ENCODE measurements at regions not wholly inside any gene's neighbourhood (a gene's known extent, or its start where the extent isn't known, plus 50 kb on each side); places are given as distances from the start of the nearest gene placed in this dataset.

DNA sequence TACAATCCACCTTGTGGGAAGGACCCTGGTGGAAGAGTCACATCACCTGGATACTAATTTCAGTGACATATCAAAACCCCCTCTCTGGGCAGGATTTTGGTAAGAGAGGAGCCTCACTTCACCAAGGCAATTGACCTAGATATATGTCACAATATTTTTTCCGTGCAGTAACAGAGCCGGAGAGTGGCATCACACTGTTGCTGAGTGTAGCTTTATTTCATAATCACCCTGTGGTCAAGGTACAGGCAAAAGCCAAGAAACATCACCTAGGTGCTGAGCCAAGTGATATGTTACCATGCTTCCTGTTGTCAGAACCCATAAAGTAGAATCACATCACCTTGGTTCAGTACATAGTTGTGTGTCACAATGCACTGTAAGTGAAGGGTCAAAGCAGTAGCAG is 895.2 kb upstream of the TSPY4 start:
- H3K4me3 ChIP-seq, result no peak overlapping the region
- TF ChIP-seq, protein P1, sequence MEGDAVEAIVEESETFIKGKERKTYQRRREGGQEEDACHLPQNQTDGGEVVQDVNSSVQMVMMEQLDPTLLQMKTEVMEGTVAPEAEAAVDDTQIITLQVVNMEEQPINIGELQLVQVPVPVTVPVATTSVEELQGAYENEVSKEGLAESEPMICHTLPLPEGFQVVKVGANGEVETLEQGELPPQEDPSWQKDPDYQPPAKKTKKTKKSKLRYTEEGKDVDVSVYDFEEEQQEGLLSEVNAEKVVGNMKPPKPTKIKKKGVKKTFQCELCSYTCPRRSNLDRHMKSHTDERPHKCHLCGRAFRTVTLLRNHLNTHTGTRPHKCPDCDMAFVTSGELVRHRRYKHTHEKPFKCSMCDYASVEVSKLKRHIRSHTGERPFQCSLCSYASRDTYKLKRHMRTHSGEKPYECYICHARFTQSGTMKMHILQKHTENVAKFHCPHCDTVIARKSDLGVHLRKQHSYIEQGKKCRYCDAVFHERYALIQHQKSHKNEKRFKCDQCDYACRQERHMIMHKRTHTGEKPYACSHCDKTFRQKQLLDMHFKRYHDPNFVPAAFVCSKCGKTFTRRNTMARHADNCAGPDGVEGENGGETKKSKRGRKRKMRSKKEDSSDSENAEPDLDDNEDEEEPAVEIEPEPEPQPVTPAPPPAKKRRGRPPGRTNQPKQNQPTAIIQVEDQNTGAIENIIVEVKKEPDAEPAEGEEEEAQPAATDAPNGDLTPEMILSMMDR (IDR thresholded peaks at IDR 0.05), result no peak
- intact Hi-C loops (cut with DNase I; ENCODE audit: low total_unique reads), result no loop called here

DNA sequence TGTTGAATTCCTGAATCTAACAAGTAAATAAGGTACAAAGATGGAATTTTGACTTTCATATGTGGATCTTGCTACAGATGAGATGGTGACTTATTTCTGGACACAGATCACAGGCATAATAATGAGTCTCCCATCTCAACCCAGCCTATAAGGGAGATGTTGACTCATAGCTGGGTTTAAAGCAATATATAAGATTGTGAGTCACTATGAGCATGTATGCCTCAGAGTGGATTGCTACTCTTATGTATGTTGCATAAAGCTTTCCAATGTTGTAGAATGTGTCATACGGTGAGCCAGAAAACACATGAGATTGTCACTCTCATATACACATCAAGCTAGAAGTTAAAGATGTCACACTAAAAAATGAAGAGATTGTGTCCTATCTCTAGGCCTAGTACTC is 884.3 kb upstream of the TSPY4 start:
- H3K27ac ChIP-seq, result no peak overlapping the region
- no peaks in the 10 kb centered on the region for H3K4me1 ChIP-seq
- TF ChIP-seq, protein P1 (IDR thresholded peaks at IDR 0.05), result no peak
- no peak overlapping the region for H3K4me3 ChIP-seq
- no peak for DNase-seq
- H3K36me3 ChIP-seq, result no peaks in the 10 kb centered on the region
- intact Hi-C loops (cut with DNase I; ENCODE audit: low total_unique reads), result no loop called here
- H3K9me3 ChIP-seq, result no peaks in the 10 kb centered on the region
- H3K27me3 ChIP-seq, result no peaks in the 10 kb centered on the region

More for the DNA sequence above, 895.2 kb upstream of the TSPY4 start:
- Histone ChIP-seq H3K27me3 (no peaks in the 10 kb centered on the region), H3K9me3 (no peaks in the 10 kb centered on the region), H3K36me3 (no peaks in the 10 kb centered on the region), H3K27ac (no peak overlapping the region), H3K4me1 (no peaks in the 10 kb centered on the region)
- no peak for DNase-seq

DNA sequence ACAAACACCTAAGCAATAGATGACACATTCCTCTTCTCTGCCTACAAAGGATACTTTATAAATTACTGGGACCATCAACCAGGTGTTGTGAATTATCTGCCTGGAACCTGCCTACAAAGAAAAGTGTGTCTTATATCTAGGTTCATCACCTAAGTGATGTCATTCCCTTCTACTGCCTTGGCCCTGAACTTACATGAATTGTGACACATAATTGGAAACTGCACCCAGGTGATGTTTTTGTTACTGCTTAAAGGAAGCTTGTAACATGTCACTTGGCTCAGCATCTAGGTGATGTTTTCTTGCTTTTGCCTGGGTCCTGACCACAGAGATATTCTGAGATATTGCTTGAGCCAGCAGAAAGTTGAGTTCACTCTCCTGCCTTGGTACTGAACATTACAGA is 870.5 kb upstream of the TSPY4 start:
- TF ChIP-seq, protein P1 (IDR thresholded peaks at IDR 0.05), result no peak
- DNase-seq, result no peak
- Histone ChIP-seq H3K27me3 (no peaks in the 10 kb centered on the region), H3K36me3 (no peaks in the 10 kb centered on the region), H3K4me1 (no peaks in the 10 kb centered on the region), H3K9me3 (no peaks in the 10 kb centered on the region), H3K27ac (no peak overlapping the region), H3K4me3 (no peak overlapping the region)
- intact Hi-C loops (cut with DNase I; ENCODE audit: low total_unique reads), result no loop called here

DNA sequence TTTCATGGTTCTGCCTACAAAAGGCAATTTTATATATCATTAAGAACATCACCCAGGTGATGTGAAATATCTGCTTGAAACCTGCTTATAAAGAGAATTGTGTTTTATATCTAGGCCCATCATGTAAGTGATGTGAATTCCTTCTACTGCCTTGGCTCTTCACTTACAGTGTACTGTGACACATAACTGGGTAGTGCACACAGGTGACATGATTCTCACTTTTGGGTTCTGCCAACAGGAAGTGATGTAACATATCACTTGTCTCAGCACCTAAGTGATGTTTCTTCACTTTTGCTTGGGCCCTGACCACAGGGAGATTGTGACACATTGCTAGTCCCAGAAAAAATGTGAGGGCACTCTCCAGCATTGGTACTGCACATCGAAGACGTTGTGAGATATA is 867.0 kb upstream of the TSPY4 start:
- Histone ChIP-seq H3K27me3 (no peaks in the 10 kb centered on the region), H3K4me3 (no peak overlapping the region), H3K36me3 (no peaks in the 10 kb centered on the region), H3K4me1 (no peaks in the 10 kb centered on the region), H3K9me3 (no peaks in the 10 kb centered on the region), H3K27ac (no peak overlapping the region)
- intact Hi-C loops (cut with DNase I; ENCODE audit: low total_unique reads), result no loop called here
- no peak for DNase-seq
- TF ChIP-seq, protein P1 (IDR thresholded peaks at IDR 0.05), result no peak

DNA sequence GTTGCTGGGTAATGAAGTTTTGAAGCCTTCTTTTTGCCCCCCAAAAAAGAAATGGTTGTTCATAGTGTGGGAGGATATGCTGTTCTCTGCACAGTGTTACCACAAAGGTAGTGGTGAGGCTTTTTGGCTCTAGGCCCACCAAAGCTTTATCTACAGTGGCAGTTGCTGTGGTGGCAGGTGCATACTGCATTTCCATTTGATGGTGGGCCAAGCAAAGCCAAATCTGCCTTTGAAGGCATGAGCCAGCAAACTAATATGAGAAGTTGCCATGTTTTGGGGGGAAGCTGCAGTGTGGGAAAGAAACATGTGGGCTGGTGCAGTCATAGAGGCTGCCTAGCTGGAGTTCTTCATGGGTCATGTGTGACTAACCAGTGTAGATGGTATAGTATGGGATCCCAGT is 858.1 kb upstream of the TSPY4 start:
- no peaks in the 10 kb centered on the region for H3K9me3 ChIP-seq
- TF ChIP-seq, protein P1 (IDR thresholded peaks at IDR 0.05), result no peak
- no peaks in the 10 kb centered on the region for H3K27me3 ChIP-seq
- no peak overlapping the region for H3K4me3 ChIP-seq
- H3K4me1 ChIP-seq, result no peaks in the 10 kb centered on the region
- intact Hi-C loops (cut with DNase I; ENCODE audit: low total_unique reads), result no loop called here
- H3K36me3 ChIP-seq, result no peaks in the 10 kb centered on the region
- DNase-seq, result no peak
- no peak overlapping the region for H3K27ac ChIP-seq

DNA sequence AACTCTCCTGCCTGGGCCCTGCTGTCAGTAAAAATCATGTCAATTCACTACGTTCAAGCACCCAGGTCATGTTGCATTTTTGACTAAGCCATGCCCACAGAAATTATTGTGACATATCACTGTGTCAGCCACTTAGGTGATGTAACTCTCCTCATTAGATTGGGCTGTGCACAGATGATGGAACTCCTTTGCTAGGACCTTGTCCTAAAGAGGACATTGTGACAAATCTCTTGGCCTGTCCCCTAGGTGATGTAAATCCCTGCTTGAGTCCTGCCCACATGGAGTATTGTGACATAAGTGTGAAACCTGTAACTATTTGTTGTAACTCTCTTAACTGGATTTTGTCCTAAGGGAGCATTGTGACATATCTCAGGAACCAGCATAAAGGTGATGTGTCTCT is 848.3 kb upstream of the TSPY4 start:
- Histone ChIP-seq H3K27me3 (no peaks in the 10 kb centered on the region), H3K9me3 (no peaks in the 10 kb centered on the region), H3K4me1 (no peaks in the 10 kb centered on the region), H3K27ac (no peak overlapping the region), H3K36me3 (no peaks in the 10 kb centered on the region), H3K4me3 (no peak overlapping the region)
- no peak for DNase-seq
- TF ChIP-seq, protein P1 (IDR thresholded peaks at IDR 0.05), result no peak
- intact Hi-C loops (cut with DNase I; ENCODE audit: low total_unique reads), result no loop called here
